ENCODE measurements at regions not wholly inside any gene's neighbourhood (a gene's known extent, or its start where the extent isn't known, plus 50 kb on each side); places are given as distances from the start of the nearest gene placed in this dataset.

GRCh38 chr11:8321876-8322275 lies 58.2 kb upstream of the LMO1 start:
- DNase-seq: no peak

- no peak for DNase-seq
Measured at GRCh38 chr11:8320076-8320475, 56.4 kb upstream of the LMO1 start.

GRCh38 chr11:8318536-8318935 lies 54.9 kb upstream of the LMO1 start:
- no peak for DNase-seq

GRCh38 chr11:8317159-8317558 lies 53.5 kb upstream of the LMO1 start:
- DNase-seq: no peak

DNA sequence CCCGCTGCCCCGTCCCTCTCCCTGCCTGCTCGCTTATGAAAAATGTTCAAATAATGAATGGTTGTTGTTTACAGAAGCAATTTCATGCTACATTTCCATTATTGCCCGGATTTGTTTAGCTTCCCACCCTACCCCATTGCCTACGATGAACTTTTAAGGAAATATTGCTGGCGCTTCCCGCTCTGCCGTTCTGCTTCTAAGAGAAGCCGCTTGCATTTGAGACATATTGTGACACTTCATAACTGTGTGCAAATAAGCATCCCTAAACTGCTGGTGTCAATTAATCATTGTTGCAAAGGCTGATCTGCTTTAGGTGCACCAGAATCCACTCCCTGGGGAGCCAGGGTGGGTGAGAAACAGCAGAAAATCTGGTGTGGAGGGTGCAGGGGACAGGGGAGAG lies 52.3 kb upstream of the LMO1 start:
- DNase-seq: no peak

DNA sequence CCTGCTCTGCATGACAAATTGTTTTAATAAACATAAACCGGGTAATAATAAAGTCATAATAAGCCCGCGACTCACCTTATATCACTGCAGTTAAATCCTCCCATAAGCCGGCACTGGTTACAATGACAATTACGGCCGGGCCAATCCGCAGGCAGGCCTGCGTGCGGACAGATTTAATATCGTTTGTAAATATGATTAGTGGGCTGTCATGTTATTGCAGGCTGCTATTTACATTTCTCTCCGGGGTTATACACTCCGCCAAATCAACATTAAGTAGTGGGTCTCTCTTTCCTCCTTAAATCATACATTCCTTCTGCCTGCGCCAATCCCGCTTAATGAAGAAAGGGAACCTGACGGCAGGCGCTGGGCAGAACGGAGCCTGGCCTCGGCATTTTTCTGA lies 51.8 kb upstream of the LMO1 start:
- DNase-seq: no peak

DNA sequence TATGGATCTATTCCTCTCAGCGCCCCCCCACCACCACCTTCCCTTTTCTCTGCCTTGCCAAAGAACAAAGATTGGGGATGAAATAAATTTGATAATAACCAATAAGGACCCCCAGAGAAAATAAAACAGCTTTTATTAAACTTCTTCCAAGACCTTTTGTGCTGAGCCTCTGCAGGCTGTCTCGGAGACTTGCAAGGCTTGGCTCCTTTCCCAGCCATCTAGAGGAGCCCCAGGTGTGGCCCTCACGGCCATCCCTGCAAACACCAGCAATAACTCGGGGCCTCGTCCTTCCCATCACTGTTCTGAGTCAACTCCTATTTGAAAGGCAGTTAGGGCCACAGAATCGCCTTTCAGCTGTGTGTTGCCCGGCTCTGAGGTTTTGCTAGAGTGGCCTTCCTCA lies 51.2 kb upstream of the LMO1 start:
- no peak for DNase-seq

- DNase-seq: no peak
Measured at GRCh38 chr11:8313504-8314090, 49.9 kb upstream of the LMO1 start.
